GM18867 (cell line): ENCODE measurements at regions not wholly inside any gene's neighbourhood (a gene's known extent, or its start where the extent isn't known, plus 50 kb on each side); places are given as distances from the start of the nearest gene placed in this dataset.
"Not testable (repeated sequence)": the region's sequence is repeated elsewhere in the genome, so short reads cannot be mapped to it uniquely, and the experiment has no call there.

Experiments used
- ATAC-seq: cut with Tn5 transposase; IDR thresholded peaks from one replicate; pipeline ENCODE4 v1.9.1; 2021; ENCODE audit warnings: mild to moderate bottlenecking, moderate library complexity; ENCODE audit not compliant: unreplicated experiment

DNA sequence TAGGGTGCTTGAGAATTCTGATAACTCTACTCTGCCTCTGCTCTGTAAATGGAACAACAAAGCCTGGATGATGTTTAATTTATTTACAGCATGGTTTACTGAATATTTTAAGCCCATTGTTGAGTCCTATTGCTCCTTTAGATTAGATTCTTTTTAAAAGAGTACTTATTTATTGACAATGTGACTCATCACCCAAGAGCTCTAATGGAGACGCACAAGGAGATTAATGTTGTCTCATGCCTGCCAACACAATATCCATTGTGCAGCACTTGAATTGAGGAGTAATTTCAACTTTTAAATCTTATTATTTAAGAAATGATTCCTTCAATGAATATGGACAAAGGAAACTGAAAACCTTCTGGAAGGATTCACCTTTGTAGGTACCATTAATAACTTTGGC is 691.4 kb downstream of the ZBBX start:
- ATAC-seq, result no peak

DNA sequence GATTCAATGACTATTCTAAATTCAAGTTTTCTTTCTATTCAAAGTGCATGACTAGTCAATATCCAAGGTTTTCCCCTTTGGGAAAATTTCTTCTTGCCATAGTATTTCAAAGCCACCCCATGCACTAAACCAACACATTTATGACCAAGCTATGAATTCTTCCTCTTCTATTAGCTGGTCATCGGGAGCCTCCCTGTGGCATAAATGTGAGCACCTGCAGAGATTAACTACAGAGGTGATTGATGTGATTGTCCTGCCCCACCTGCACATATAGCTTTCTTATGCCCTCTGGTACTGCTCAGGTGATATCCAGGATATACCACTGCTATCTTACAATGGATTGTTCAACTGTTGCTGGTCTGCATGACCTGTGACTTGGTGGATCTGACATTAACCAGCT is 694.9 kb downstream of the ZBBX start:
- no peak for ATAC-seq

DNA sequence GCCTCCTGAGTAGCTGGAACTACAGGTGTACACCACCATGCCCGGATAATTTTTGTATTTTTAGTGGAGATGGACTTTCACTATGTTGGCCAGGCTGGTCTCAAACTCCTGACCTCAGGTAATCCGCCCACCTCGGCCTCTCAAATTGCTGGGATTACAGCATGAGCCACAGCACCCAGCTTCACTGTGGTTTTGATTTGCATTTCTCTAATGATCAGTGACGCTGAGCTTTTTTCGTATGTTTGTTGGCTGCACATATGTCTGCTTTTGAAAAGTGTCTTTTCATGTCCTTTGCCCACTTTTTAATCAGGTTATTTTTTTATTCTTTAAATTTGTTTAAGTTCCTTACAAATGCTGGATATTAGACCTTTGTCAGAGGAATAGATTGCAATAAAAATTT is 696.0 kb downstream of the ZBBX start:
- not testable (repeated sequence) for ATAC-seq

DNA sequence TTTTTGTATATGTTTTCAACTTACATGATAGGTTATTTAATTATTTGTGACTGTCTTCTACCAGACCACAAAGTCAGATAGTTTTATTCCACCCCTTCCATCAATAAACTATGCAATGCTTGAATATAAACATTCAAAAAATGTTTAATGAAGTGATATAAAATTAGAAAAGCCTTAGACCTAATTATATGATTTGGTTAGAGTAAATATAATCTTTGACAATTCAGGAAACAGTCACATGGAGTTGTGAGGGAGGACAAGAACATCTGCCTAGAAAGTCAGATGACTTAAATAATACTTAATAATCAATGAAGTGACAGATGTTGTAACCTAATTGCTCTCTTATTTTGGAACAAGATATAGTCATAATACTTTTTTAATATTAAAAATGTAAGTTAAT is 710.3 kb downstream of the ZBBX start:
- no peak for ATAC-seq

DNA sequence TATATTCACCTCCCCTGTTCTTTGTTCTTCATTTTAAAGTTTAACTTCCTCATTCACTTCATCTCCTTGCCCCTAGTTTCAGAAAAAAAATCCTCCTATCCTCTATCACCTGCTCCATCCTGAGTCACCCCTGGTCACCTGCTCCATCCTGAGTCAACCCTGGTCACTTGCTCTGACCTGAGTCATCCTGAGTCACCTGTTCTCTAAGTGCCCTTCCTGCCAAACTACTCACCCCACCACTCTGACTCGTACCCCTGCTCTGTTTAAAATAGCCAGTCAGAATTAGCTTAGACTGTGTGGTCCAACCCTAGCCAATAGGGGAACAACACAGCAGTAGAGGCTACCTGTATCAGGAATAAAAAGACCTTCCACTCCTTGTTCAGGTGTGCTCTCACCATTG is 716.9 kb downstream of the ZBBX start:
- ATAC-seq, result no peak

DNA sequence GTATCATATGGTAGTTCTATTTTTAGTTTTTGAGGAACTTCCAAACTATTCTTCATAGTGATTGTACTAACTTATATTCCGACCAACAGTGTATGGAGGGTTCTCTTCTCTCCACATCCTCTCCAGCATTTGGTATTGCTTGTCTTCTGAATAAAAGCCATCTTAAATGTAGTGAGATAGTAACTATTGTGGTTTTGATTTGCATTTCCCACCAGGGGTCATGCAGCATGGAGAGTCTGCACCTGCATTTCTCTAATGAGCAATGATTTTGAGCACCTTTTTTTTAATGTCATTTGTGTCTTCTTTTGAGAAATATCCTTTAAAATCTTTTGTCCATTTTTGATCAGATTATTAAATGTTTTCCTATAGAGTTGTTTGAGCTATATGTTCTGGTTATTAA is 718.5 kb downstream of the ZBBX start:
- ATAC-seq, result no peak

DNA sequence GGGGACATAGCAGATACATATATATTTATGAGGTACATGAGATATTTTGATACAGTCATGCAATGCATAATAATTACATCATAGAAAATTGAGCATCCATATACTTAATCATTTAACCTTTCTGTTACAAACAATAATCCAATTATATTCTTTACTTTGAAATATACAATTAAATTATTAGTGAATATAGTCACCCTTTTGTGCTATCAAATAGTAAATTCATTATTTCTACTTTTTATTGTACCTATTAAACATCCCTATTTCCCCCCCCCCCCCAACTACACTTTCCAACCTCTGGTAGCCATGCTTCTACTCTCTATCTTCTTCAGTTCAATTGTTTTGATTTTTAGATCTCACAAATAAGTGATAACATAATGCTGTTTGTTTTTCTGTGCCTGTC is 719.1 kb downstream of the ZBBX start:
- no peak for ATAC-seq

DNA sequence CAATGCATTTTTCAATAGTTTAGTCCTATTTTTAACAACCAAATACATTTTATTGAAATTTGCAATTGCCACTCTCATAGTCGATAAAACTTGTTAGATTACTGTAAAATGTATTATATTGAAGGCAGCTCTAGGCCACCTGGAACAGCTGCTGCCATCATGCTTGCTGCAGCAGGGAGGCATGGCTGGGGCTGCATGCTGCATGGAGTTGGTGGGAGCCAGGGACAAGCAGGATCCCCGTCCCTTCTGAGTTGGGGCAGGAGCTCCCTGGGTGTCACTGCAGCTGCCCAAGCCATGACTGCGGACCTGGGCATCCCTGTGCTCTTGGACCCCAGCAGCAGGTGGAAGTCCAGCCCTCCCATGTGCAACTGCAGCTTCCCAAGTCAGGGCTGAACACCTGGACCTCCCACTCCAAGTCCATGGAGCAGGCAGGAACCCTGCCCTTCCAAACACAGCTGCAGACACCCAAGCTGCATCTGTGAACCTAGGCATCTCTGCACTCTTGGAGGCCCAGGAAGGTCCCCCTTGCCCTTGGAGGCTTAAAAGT is 742.0 kb downstream of the ZBBX start:
- no peak for ATAC-seq

DNA sequence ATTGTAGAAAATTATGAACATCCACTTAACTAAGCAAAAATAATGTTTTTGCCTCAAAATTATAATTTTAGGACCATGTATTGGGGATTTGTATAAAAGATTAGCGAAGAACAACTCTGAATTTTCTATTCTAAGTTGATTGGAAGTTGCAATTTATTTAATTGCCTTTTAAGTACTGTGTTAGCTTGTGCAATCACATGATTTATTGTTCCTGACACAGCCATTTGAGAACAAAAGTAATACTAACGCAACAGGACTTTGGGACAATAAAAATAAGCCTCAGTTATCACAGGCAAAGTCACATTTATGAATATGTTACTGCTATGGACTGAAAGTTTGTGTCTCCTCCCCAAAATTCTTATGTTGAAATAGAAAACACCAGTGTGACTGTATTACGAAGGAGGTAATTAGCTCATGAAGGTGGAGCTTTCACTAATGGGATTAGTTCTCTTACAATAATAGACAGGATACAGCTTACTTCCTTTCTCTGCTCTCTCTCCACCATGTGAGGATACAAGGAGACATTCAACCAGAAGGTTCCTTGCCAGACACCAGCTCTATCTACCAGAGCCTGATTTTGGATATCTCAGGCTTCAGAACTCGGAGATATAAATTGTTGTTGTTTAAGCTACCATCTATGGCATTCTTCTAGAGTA is 745.9 kb downstream of the ZBBX start:
- ATAC-seq, result no peak

DNA sequence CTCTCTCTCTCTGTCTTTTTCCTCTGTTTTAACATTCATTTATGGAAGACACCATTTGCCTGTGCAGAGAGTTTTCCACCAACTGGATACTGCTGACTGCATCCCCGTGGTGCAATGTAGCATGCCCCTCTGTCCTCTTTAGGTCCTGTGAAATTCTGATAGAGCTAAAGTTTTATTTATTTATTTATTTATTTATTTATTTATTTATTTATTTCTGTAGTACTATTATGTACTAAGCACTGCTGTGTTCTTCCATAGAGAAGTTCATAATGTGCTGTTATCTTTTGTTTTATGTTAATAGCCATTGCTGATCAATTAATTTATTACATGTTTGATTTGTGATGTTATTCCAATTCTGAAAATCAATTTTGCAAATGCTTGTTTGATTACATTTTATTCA is 749.9 kb downstream of the ZBBX start:
- no peak for ATAC-seq

DNA sequence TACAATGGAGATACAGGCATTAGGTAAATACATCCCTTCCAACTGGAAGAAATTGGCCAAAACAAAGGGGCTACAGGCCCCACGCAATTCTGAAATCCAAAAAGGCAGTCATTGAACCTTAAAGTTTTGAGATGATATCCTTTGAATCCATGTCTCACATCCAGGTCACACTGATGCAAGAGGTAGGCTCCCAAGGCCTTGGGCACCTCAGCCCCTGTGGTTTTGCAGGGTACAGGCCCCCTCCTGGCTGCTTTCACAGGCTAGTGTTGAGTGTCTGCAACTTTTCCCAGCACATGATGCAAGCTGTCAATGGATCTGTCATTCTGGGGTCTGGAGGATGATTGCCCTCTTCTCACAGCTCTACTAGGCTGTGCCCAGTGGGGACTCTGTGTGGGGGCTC is 766.7 kb downstream of the ZBBX start:
- no peak for ATAC-seq

DNA sequence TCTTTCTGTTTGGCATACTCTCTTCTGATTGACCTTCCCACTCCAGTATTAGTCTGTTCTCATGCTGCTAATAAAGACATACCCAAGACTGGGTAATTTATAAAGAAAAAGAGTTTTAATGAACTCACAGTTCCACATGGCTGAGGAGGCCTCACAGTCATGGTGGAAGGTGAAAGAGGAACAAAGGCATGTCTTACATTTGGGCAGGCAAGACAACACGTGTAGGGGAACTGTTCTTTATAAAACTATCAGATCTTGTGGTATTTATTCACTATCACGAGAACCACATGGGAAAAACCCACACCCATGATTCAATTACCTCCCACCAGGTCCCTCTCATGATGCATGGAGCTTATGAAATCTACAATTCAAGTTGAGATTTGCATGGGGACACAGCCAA is 767.3 kb downstream of the ZBBX start:
- ATAC-seq, result not testable (repeated sequence)

DNA sequence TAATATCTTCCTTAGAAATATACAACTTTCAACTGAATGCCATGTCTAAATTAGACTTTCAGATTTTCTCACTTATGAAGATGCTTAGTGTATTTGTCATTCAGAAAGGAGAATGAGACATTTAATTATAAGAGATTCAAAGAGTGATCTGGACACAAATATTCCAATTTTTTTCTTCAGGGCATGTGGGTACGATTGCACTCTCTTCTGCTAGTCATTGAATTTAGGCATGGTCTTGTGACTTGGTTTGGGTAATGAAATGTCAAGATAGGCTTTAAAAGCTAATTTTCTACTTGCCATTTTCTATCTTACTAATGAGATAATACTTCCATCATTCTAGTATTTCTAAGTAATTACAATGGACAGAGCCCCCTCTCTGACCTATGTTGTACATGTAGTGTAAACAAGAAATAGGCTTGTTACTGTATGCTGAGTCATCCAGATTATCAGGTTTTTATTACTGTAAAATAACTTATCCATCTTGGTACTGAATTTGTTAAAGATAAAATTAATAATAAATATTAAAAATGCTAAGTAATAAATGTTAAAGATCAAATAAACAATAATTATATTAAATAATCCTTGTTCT is 770.8 kb upstream of the BCHE start:
- no peak for ATAC-seq

DNA sequence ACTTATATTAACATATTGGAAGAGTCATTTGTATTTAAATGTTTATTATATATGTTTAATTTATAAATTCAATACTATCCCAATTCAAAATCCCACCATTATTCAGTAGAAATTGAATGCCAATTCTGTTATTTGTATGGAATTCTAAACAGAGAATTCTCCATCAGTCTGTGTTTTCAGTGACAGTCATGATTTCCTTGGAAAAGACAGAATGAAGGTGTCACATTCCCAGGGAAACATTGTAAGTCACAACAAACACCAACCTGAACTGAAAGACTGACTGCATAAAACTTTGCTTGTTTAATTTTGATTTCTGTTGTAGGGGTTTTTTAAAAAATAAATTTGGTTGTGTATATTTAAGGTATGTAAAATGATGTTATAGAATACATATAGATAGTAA is 769.8 kb upstream of the BCHE start:
- no peak for ATAC-seq

DNA sequence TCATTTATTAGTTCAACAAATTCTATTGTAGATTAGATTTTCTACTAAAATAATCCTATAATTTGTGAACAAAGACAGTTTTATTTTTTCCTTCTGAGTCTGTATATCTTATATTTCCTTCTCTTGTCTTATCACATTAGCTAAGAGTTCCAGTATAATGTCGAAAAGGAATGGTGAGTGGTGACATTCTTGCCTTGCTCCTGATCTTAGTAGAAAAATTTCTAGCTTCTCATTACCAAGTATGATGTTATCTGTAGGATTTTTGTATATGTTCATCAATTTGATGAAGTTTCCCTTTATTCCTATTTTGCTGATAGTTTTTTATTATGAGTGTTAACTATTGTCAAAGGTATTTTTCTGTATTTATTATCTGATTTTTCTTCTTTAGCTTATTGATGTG is 756.6 kb upstream of the BCHE start:
- no peak for ATAC-seq

DNA sequence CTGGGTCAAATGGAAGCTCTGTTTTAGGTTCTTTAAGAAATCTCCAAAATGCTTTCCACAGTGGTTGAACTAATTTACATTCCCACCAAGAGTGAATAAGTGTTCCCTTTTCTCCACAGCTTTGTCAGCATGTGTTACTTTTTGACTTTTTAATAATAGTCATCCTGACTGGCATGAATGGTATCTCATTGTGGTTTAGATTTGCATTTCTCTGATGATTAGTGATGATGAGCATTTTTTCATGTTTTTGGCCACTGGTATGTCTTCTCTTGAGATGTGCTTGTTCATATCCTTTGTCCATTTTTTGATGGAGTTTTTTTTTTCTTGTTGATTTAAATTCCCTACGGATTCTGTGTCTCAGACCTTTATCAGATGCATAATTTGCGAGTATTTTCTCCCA is 745.0 kb upstream of the BCHE start:
- no peak for ATAC-seq

DNA sequence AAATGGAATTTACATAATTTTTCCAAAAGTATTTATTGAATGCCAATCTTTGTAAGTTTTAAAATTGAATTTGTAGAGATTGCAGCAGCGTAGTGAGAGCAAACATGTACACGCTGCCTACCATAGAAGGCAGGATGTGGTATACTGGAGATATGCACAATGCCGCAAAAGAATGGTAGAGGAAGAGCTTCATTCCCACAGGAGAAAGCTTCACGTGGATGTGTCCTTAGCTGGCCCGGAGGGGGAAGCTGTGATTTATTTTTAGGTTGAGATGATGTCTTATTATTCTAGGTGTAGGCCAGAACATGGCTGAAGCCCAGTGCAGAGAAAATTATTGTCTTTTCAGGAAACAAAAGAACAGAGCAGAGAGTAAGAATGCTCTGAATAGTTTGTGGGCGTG is 743.3 kb upstream of the BCHE start:
- ATAC-seq, result no peak

DNA sequence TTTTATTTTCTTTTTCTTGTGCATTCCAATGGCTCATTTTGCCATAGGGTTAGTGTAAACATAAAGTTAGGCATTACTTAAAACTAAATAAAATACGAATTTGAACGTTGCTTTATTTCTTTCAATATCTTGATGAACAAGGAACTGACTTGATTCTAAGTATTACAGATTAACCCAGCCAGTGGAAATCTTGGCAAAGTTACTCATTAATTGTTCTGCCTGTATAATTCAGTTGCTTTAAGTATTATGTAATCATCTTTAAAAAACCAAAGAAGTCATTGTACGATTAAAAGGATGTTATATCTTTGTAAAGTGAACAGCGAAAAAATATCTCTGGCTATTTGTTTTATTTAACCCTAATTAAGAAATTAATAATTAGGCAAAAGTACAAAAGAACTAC is 737.9 kb upstream of the BCHE start:
- no peak for ATAC-seq

DNA sequence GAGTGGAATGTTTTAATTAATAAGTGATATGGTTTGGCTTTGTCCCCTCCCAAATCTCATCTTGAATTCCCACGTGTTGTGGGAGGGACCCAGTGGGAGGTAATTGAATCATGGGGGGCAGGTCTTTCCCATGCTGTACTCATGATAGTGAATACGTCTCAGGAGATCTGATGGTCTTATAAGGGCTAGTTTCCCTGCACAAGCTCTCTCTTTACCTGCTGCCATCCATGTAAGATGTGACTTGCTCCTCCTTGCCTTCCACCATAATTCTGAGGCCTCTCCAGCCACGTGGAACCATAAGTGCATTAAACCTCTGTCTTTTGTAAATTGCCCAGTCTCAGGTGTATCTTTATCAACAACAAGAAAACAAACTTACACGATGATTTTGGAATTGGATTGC is 734.5 kb upstream of the BCHE start:
- ATAC-seq, result not testable (repeated sequence)

DNA sequence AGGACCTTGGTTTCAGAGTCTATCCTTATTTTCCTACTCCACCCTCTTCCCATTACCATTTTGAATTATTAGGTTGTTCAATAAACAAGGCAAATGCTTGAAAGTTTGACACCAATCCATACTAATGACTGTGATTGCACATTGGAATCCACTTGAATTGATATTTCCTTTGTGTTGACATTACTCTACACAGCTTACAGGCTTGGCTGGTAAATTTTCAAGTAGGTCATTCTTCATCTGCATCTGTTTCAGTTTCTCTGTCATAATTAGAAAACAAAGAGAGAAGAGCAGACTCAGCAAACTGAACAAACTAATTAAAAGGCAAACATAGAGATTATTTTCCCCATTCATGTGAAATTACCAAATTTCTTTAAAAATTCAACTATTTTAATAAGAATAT is 732.9 kb upstream of the BCHE start:
- no peak for ATAC-seq

DNA sequence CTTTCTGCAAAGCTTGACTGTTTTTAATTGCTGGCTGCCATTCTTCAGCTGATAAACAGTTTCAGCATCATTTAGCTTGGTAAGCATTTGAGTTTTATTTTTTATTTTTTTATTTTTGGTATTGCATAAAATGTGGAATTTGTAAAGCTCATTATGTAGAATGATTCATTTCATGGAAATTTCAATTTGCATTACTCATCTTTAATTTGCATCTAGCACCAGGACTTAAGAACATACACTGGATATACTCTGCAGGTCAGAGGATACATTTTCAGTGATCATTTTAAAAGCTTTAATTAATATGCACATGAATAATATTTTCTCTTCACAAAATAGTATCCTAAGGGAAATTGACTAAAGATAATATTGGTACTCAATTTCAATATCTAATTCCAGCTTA is 732.4 kb upstream of the BCHE start:
- no peak for ATAC-seq

DNA sequence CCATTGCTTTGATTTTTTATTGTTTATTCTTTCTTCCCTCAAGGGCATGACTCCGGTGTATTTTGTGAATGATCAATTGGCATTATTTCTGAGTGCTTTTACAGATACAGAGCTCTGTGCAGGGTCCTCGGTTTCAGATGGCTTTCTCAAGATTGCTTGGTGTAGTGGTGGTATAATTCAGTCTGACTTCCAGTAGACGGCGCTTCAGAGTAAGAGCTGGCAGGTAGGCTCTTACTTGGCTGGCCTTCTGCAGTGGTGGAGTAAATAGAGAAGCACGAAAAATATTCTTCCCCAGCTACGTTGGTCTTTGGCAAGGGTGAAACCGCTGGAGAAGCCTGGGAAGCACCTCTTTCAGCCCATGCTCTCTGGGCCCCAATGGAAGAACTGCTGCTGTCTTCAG is 723.0 kb upstream of the BCHE start:
- no peak for ATAC-seq

DNA sequence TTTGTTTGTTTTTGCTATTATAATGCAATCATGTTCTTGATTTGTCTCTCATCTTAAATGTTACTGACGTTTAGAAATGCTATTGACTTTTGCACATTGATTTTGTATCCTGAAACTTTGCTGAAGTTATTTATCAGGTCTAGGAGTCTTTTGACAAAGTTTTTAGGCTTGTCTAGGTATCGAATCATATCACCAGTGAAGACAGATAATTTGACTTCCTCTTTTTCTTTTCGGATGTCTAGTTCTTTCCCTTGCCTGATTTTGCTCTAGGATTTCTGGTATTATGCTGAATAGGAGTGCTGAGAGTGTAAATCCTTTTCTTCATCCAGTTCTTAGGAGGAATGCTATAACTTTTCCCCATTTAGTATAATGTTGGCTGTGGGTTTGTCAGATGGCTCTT is 719.7 kb upstream of the BCHE start:
- no peak for ATAC-seq
